H1 (cell line): ENCODE measurements at regions not wholly inside any gene's neighbourhood (a gene's known extent, or its start where the extent isn't known, plus 50 kb on each side); places are given as distances from the start of the nearest gene placed in this dataset.

Source experiments
- KDM1A ChIP-seq: fragments of 200-600, 300-600 bp; sonication (generic); IDR thresholded peaks from 2 replicates; pipeline ENCODE4 v1.7.1; 2016; ENCODE audit warnings: mild to moderate bottlenecking, low read length, borderline replicate concordance
- RBBP5 ChIP-seq: IDR thresholded peaks from 2 replicates; pipeline ENCODE4 v1.7.1; 2012; ENCODE audit warnings: low read depth, mild to moderate bottlenecking, inconsistent platforms, low read length, moderate library complexity, borderline replicate concordance
- TF ChIP-seq, protein P1 (sequence below), 3 experiments: IDR thresholded peaks; 1 replicate in 2 of 3; 2 replicates in 1 of 3; pipeline versions ENCODE4 v1.5.1 to v1.6.1; 2011; ENCODE audit warnings: low read length in 3 of 3, mild to moderate bottlenecking in 3 of 3, inconsistent platforms in 2 of 3, low read depth in 1 of 3, moderate library complexity in 1 of 3; ENCODE audit not compliant: insufficient read depth in 1 of 3; ENCODE audit errors: control extremely low read depth in 1 of 3

- TF ChIP-seq KDM1A (no peak), RBBP5 (no peak)
- TF ChIP-seq, protein P1, sequence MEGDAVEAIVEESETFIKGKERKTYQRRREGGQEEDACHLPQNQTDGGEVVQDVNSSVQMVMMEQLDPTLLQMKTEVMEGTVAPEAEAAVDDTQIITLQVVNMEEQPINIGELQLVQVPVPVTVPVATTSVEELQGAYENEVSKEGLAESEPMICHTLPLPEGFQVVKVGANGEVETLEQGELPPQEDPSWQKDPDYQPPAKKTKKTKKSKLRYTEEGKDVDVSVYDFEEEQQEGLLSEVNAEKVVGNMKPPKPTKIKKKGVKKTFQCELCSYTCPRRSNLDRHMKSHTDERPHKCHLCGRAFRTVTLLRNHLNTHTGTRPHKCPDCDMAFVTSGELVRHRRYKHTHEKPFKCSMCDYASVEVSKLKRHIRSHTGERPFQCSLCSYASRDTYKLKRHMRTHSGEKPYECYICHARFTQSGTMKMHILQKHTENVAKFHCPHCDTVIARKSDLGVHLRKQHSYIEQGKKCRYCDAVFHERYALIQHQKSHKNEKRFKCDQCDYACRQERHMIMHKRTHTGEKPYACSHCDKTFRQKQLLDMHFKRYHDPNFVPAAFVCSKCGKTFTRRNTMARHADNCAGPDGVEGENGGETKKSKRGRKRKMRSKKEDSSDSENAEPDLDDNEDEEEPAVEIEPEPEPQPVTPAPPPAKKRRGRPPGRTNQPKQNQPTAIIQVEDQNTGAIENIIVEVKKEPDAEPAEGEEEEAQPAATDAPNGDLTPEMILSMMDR (IDR thresholded peaks at IDR 0.05; ENCODE audit: control extremely low read depth in 1 of 3, insufficient read depth in 1 of 3, low read depth in 1 of 3, low read length in 3 of 3), result no peak
Measured at GRCh38 chr13:39897636-39898035, 242.2 kb downstream of the COG6 start.
